ENCODE measurements at regions not wholly inside any gene's neighbourhood (a gene's known extent, or its start where the extent isn't known, plus 50 kb on each side); places are given as distances from the start of the nearest gene placed in this dataset.
A peak's percentile ranks its signal among the peaks of the same experiment; 100 is the strongest.
"Not testable (repeated sequence)": the region's sequence is repeated elsewhere in the genome, so short reads cannot be mapped to it uniquely, and the experiment has no call there.

DNA sequence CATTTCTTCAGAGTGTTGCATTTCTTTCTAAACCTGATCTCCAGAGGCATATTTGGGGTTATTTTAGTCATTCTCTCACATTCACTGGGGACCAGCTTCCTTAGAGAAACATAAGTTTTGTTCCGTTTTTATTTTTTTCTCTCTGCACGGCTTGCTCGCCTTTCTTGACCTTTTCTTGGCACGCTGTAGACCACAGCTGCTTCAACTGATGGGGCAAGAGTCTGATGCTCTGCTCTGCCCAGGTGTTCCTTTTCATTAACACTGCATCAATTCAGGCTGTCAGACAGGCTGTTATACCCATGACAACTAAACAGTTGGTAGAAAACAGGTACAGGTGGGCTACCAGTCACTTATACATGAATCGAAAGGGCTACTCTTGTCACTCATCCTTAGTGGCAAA lies 682.2 kb upstream of the DIAPH2 start:
- no peak for DNase-seq

DNA sequence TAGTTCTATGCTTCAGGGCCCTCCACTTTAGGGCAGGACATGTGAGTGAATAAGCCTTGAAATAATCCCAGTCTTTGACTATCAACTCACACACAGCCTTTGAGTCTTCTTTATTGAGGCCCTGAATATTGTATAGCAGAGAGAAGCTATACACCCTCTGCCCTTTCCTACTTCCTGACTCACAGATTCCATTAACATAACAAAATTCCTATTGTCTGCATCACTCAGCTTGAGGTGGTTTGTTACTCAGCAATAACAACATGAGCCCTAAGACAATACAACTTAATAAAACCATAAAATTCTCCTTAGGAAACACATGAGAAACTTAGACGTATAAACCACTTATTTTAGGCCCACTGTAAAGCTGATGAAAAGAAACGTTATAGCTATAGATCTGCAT lies 680.3 kb upstream of the DIAPH2 start:
- DNase-seq = no peak

DNA sequence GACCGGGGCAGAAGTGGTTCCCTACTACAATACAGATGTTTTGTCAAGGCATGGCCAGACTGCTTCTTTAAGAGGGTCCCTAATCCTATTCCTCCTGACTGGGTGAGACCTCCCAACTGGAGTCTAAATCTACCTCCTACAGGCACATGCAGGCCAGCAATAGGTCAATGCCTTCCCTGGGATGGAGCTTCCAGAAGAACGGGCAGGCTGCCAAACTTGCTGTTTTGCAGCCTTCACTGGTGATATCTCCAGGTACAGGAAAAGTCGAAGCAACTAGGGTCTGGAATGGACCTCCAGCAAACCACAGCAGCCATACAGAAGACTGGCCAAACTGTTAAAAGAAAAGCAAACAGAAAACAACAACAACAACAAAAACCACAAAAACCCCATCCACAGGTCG lies 678.4 kb upstream of the DIAPH2 start:
- DNase-seq = no peak

- no peak for DNase-seq
Measured at GRCh38 chrX:96027407-96027806, 657.2 kb upstream of the DIAPH2 start.

GRCh38 chrX:96052078-96052477 lies 632.6 kb upstream of the DIAPH2 start:
- no peak for DNase-seq

- DNase-seq = no peak
Measured at GRCh38 chrX:96081891-96082290, 602.8 kb upstream of the DIAPH2 start.

DNA sequence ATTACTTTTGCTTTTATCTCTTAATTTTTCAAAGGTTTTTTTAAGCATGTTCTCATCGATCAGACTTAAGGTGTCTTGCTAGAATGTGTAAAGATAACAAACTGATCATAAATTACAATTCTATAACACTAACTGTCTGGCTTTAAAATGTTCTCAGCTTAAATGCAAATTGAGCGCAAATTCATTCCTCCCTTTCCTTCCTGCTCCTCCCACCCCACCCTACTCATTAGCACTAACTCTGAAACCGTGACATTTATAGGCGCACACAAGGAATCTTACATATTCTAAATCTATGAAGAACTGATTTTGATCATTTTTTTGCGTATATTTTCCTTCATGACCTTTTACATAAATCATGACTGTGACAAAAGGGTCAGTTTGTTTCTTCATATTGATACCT lies 590.0 kb upstream of the DIAPH2 start:
- no peak for DNase-seq

- no peak for DNase-seq
Measured at GRCh38 chrX:96098471-96098870, 586.2 kb upstream of the DIAPH2 start.

- DNase-seq = no peak
Measured at GRCh38 chrX:96102997-96103396, 581.6 kb upstream of the DIAPH2 start.

GRCh38 chrX:96112689-96113088 lies 572.0 kb upstream of the DIAPH2 start:
- no peak for DNase-seq

- no peak for DNase-seq
Measured at GRCh38 chrX:96126182-96126581, 558.5 kb upstream of the DIAPH2 start.

DNA sequence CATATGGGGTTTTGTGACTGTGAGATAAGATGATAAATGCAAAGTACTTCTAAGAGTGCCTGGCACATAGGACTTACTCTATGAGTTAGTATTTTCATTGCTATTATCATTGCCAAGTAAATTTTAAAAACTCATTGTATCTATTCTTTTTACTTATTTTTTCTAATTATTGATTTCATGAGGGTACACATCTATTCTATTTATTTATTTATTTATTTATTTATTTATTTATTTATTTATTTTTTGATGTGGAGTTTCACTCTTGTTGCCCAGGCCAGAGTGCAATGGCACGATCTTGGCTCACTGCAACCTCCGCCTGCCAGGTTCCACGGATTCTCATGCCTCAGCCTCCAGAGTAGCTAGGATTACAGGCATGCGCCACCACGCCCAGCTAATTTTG lies 556.6 kb upstream of the DIAPH2 start:
- not testable (repeated sequence) for DNase-seq

- DNase-seq = no peak
Measured at GRCh38 chrX:96140796-96141195, 543.8 kb upstream of the DIAPH2 start.

DNA sequence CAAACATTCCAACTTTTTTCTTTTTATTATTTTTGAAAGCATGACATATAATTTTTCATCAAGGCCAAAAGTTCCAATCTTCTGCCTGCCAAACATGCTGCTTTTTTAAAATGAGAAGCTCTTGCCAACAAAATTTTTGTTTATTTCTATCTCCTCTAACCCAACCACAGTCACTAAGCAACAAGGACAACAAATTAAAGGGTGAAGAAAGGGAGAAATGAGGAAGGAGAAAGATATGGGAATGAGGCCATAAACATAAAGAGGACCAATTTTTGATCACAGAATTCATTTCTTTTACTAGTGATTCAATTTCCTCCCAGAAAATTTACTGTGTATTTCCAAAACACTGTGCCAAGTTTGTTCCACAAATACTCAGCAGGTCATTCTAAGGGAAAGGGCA lies 537.0 kb upstream of the DIAPH2 start:
- no peak for DNase-seq

GRCh38 chrX:96170626-96171025 lies 514.0 kb upstream of the DIAPH2 start:
- DNase-seq = no peak

DNA sequence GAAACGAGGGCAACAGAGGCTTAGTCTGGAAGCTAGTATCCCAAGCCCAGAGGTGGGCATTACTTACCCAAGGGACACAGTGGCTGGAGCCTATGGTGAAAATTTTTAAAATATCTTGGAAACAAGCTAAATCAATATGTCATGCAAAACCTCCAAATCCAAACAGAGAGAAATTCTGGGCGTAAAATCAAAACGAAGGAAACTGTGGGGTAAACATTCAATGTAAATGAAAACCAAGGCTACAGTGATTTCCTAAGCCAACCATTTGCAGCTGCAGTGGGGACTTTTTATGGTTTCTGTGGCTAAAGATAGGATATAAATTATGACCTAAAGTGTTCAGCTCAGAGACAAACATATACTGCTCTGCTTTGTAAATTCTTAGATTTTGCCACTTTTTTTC lies 507.7 kb upstream of the DIAPH2 start:
- no peak for DNase-seq

- DNase-seq = no peak
Measured at GRCh38 chrX:96181605-96182004, 503.0 kb upstream of the DIAPH2 start.

GRCh38 chrX:96182366-96182765 lies 502.3 kb upstream of the DIAPH2 start:
- peak; percentile 1 for DNase-seq

- no peak for DNase-seq
Measured at GRCh38 chrX:96183391-96183790, 501.3 kb upstream of the DIAPH2 start.

DNA sequence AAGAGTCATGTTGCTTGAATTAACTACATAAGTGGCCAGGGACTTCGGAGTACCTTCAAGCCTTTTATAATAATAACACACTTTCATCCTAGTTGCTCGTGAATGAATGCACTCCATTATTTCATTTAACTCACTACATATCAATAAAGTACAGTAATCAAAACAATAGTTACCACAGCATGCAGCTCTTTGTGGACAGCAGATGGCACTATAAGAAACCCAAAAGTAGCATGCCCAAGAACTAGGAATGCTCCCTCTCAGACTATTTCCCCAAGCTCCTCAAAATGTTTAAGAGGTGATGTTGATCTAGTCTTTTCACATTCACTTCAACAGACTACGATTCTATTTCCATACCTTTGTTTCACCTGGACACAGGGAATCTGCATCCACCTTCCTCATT lies 500.8 kb upstream of the DIAPH2 start:
- DNase-seq = no peak

DNA sequence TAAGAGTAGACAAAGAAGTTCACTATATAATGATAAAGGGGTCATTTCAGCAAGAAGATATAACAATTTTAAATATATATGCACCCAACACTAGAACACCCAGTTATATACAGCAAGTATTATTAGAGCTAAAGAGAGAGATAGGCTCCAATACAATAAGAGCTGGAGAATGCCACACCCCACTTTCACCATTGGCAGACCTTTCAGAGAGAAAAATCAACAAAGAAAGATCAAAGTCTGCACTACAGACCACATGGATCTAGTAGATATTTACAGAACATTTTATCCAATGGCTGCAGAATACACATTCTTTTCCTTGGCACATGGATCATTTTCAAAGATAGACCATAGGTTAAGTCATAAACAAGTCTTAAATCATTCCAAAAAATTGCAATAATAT lies 479.7 kb upstream of the DIAPH2 start:
- no peak for DNase-seq

DNA sequence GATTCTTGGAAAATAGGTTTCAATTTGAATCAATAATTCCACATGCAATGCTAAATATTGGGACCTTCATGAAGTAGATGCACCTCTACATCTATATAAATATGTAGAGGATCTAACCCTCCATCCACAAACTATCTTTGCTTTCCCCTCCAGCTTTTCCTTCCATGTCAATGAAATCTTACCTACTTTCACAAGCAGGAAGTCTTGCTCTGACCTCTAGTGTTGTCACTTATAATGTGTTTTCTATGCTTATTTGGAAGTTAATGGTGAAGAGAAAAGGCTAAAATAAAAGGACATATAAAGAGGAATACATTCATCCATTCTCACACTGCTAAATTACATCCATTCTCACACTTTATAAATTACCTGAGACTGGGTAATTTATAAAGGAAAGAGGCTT lies 472.7 kb upstream of the DIAPH2 start:
- DNase-seq = no peak

DNA sequence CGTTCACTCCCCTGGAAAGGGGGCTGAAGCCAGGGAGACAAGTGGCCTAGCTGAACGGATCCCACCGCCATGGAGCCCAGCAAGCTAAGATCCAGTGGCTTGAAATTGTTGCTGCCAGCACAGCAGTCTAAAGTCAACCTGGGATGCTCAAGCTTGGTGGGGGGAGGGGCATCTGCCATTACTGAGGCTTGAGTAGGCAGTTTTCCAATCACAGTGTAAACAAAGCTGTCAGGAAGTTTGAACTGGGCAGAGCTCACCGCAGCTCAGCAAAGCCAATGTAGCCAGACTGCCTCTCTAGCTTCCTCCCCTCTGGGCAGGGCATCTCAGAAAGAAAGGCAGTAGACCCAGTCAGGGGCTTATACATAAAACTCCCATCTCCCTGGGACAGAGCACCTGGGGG lies 470.0 kb upstream of the DIAPH2 start:
- not testable (repeated sequence) for DNase-seq

DNA sequence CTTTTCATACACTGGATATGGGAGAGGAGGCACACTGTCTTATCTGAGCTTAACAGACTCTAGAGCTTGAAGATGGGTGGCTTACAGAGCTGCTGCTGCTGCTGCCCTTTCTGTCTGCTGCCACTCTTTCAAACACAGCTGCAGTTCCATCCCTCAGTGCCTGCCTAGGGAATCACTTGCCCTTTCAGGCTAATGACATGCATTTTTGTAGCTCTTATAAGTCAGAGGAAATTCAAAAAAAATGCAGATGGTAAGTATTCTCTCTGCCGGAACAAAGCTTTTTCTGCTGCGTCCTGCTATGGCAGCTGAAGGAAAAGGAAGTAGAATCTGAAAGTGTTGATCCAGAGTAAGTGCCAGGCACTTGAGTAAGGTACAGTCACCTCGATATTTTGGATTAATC lies 460.4 kb upstream of the DIAPH2 start:
- DNase-seq = no peak

- DNase-seq = no peak
Measured at GRCh38 chrX:96244955-96245354, 439.7 kb upstream of the DIAPH2 start.

DNA sequence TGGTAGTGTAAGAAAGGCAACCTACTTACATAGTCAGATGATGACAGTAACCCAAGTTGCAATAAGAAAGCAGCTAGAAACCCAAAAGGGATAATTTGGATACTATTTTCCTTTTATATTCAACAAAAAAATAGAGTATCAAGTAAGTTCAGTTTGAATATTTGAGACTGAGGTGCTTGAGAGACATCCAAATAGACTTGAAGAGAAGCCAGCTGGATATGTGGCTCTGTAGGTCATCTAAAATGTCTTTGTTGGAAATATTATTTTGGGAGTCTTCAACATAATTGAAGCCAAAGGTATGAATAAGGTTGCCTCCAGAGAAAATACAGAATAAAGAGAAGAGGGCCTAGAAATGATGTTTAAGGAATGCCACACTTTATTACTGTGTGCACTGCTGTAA lies 438.2 kb upstream of the DIAPH2 start:
- DNase-seq = no peak

Data from activated CD4-positive, alpha-beta T cell treated with anti-CD3 and anti-CD28 coated beads, Interleukin-2, amount 50 U/mL, for 16 hours (primary cell).